NCI-H510A (cell line): ENCODE measurements at regions not wholly inside any gene's neighbourhood (a gene's known extent, or its start where the extent isn't known, plus 50 kb on each side); places are given as distances from the start of the nearest gene placed in this dataset.

Source experiments
- DNase-seq: peaks from one replicate; lab custom pipeline; 2025; lab: John Stamatoyannopoulos, UW

- no peak for DNase-seq
Measured at GRCh38 chr4:180057891-180058671, 2185.1 kb upstream of the TENM3 start.

GRCh38 chr4:180058691-180059215, 2184.4 kb upstream of the TENM3 start:
- peak; percentile 16 for DNase-seq

- no peak for DNase-seq
Measured at GRCh38 chr4:180059216-180059881, 2183.9 kb upstream of the TENM3 start.

GRCh38 chr4:180060159-180060889, 2182.9 kb upstream of the TENM3 start:
- DNase-seq: no peak

GRCh38 chr4:180081072-180081471, 2162.1 kb upstream of the TENM3 start:
- no peak for DNase-seq

GRCh38 chr4:180084561-180084960, 2158.6 kb upstream of the TENM3 start:
- DNase-seq: no peak

- no peak for DNase-seq
Measured at GRCh38 chr4:180086480-180087190, 2156.6 kb upstream of the TENM3 start.

- no peak for DNase-seq
Measured at GRCh38 chr4:180098586-180098985, 2144.6 kb upstream of the TENM3 start.

- no peak for DNase-seq
Measured at GRCh38 chr4:180099957-180100356, 2143.2 kb upstream of the TENM3 start.

- DNase-seq: no peak
Measured at GRCh38 chr4:180100433-180101344, 2142.5 kb upstream of the TENM3 start.

- no peak for DNase-seq
Measured at GRCh38 chr4:180101348-180102083, 2141.7 kb upstream of the TENM3 start.

- no peak for DNase-seq
Measured at GRCh38 chr4:180103794-180104193, 2139.4 kb upstream of the TENM3 start.

- no peak for DNase-seq
Measured at GRCh38 chr4:180105362-180105761, 2137.8 kb upstream of the TENM3 start.

- DNase-seq: no peak
Measured at GRCh38 chr4:180106122-180106521, 2137.1 kb upstream of the TENM3 start.

GRCh38 chr4:180106997-180107396, 2136.2 kb upstream of the TENM3 start:
- no peak for DNase-seq

GRCh38 chr4:180116840-180117239, 2126.4 kb upstream of the TENM3 start:
- no peak for DNase-seq

- DNase-seq: no peak
Measured at GRCh38 chr4:180120068-180120467, 2123.1 kb upstream of the TENM3 start.

GRCh38 chr4:180134091-180134866, 2108.9 kb upstream of the TENM3 start:
- no peak for DNase-seq

- DNase-seq: no peak
Measured at GRCh38 chr4:180141734-180142133, 2101.5 kb upstream of the TENM3 start.
